Activated CD8-positive, alpha-beta T cell treated with anti-CD3 and anti-CD28 coated beads, Interleukin-2, amount 10 ng/mL, durations not matched to agents 7 days and 5 days (primary cell): ENCODE measurements at regions not wholly inside any gene's neighbourhood (a gene's known extent, or its start where the extent isn't known, plus 50 kb on each side); places are given as distances from the start of the nearest gene placed in this dataset.

Experiments
- ATAC-seq: fragments of 150-1000 bp; cut with Tn5 transposase; one replicate; pipeline ENCODE4 v1.10.0; 2021; ENCODE audit warnings: moderate library complexity
- CTCF ChIA-PET: fragments of 350-600 bp; sonication (Branson Sonifier 250); formaldehyde crosslinking; loops from one replicate; lab custom pipeline; 2021; ENCODE audit warnings: antibody characterized with exemption; lab: Charles Lee
- POLR2A ChIA-PET: fragments of 350-600 bp; sonication (Branson Sonifier 250); formaldehyde crosslinking; loops from one replicate; lab custom pipeline; 2021; ENCODE audit warnings: antibody characterized with exemption; lab: Charles Lee
- DNase-seq: peaks from one replicate; pipeline ENCODE4 v3.0.0-alpha.2; 2020
- H3K27ac Mint-ChIP-seq: one replicate; pipeline ENCODE4 v1.8.0; 2021; ENCODE audit warnings: mild to moderate bottlenecking, mixed read lengths
- H3K27me3 Mint-ChIP-seq: one replicate; pipeline ENCODE4 v1.8.0; 2021; ENCODE audit warnings: low read depth, mixed read lengths
- H3K36me3 Mint-ChIP-seq: one replicate; pipeline ENCODE4 v1.8.0; 2021; ENCODE audit warnings: low read depth, mixed read lengths
- H3K4me1 Mint-ChIP-seq: one replicate; pipeline ENCODE4 v1.8.0; 2021; ENCODE audit warnings: low read depth, mixed read lengths
- H3K4me3 Mint-ChIP-seq: one replicate; pipeline ENCODE4 v1.8.0; 2021; ENCODE audit warnings: mild to moderate bottlenecking, mixed read lengths
- H3K9me3 Mint-ChIP-seq: one replicate; pipeline ENCODE4 v1.8.0; 2022; ENCODE audit warnings: mixed read lengths; ENCODE audit not compliant: insufficient read depth

DNA sequence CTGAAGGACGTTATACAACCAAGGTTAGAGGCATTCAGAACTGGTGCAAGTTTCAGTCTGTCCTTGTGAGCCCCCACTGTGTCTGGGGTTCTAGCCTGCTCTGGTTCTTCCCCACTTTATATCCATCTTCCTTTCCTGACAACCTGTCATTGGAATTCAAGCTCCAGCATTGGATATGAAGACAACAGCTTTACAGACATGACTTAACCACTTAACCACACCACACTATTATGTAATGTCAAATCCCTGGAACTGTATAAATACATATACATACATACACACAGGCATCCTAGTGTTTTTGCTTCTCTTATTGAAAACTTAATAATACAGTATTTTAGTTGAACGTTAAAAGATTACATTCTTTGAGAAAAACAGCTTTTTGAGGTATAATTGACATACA lies 217.9 kb upstream of the SGK1 start:
- no peaks in the 10 kb centered on the region for H3K36me3 Mint-ChIP-seq
- no peaks in the 10 kb centered on the region for H3K9me3 Mint-ChIP-seq
- CTCF ChIA-PET, result no interaction called here
- DNase-seq (no peak), ATAC-seq (no peak)
- POLR2A ChIA-PET, result no interaction called here
- H3K4me3 Mint-ChIP-seq, result no peak overlapping the region
- H3K4me1 Mint-ChIP-seq, result peaks cover 31% of the 10 kb centered on the region
- H3K27me3 Mint-ChIP-seq, result no peaks in the 10 kb centered on the region
- no peak overlapping the region for H3K27ac Mint-ChIP-seq

DNA sequence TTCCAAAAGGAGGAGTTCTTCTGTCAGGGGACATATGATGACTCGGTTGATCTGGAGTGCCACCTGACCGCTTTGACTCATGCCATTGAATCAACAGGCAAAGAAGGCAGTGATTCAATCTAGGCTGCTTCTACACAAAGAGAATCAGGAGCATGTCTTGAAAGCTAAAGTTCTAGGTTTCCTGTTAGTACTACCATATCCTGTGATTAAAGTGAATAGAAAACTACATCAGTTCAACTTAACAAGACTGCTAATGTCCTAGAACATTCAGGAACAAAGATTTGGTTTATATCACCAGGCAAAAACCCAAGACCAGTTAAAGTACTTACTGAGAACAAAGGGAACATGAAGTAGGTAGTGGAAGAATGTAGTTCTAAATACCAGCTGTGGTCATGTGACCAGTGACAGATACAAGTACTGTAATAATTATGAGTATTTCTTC lies 216.8 kb upstream of the SGK1 start:
- ATAC-seq, result no peak
- DNase-seq, result no peak
- ChIA-PET POLR2A (no interaction called here), CTCF (no interaction called here)
- no peak overlapping the region for H3K4me3 Mint-ChIP-seq
- H3K36me3 Mint-ChIP-seq, result peaks cover 3% of the 10 kb centered on the region
- H3K27me3 Mint-ChIP-seq, result no peaks in the 10 kb centered on the region
- H3K4me1 Mint-ChIP-seq, result peaks cover 32% of the 10 kb centered on the region
- H3K9me3 Mint-ChIP-seq, result no peaks in the 10 kb centered on the region
- H3K27ac Mint-ChIP-seq, result no peak overlapping the region

DNA sequence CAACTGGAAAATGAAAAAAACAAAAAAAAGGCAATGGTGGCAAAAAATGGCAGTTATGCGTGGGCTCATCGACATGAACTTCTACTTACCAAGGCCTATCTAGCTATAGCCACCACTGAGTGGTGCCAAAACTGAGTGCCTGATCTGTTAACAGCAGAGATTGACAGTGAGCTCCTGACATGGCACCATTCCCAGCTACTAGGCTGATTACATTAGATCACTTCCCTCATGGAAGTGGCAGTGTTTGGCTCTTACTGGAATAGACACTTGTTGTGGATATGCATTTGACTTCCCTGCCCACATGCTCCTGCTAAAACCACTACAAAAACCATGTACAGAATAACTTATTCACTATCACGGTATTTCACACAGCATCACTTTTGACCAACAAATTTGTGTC lies 216.1 kb upstream of the SGK1 start:
- H3K4me1 Mint-ChIP-seq, result peaks cover 36% of the 10 kb centered on the region
- POLR2A ChIA-PET, result no interaction called here
- no peaks in the 10 kb centered on the region for H3K27me3 Mint-ChIP-seq
- ATAC-seq (no peak), DNase-seq (no peak)
- no peak overlapping the region for H3K27ac Mint-ChIP-seq
- no peaks in the 10 kb centered on the region for H3K9me3 Mint-ChIP-seq
- no peak overlapping the region for H3K4me3 Mint-ChIP-seq
- H3K36me3 Mint-ChIP-seq, result peaks cover 3% of the 10 kb centered on the region
- CTCF ChIA-PET, result no interaction called here

DNA sequence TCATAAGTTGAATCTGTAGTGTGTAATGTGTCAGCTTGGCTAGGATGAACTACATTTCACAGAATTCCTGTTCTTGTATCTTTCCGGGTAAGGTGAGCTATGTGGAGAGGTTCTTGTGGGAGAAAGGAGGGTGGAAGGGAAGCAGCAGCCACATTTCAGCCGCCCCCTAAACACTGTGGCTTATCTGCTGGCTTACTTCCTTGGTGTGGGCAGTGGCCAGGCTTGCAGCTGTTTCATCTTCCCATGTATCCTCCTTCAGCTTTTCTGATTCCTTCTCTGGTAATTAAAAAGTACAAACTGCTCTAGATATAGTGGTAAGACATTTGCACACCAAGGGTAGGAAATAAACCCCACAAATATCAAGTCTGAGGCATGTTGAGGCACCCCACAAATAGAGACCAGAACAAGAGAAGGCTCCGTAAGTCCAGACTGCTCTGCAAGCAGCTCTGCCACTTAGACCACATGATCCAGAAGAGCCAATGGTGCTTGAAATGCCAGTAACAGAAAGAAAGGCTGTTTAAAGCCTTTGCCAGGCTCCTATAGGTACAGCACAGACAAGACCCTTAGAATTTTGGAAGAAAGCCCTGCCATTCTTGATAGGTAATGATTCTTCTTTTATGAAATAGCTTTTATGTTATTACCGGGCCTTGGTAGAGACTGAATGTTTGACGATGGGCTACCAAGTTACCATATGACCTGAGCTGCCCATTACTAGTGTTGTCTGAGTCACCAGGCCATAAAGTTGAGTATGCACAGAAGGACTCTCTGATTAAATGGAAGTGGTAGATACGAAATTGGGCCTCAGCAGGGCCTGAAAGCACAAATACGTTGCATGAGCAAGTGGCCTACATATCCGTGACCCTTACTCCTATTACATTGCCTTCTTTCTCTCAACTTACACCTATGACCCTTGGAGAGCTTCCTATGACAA lies 215.0 kb upstream of the SGK1 start:
- no peak for DNase-seq

DNA sequence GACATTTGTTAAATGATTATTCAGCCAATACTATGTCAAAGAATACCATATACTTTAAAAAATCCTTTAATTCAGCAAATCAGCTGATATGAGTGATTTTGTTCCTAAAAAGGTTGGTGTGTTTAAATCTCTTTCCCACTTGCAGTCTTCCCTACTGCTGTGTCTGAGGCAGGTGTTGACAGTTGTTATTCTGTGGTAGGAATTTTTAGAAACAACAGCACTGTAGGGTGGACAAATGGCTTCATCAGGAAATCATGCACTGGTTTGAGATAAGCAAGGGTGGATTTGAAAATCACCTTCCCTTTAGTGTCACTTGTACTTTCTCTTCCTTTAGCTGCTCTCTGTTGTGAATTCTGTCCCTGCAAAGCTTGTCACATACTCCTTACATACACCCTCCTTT lies 213.7 kb upstream of the SGK1 start:
- H3K36me3 Mint-ChIP-seq, result peaks cover 3% of the 10 kb centered on the region
- no peak for ATAC-seq
- DNase-seq, result no peak
- no peaks in the 10 kb centered on the region for H3K27me3 Mint-ChIP-seq
- no peak overlapping the region for H3K27ac Mint-ChIP-seq
- H3K4me3 Mint-ChIP-seq, result no peak overlapping the region
- H3K9me3 Mint-ChIP-seq, result no peaks in the 10 kb centered on the region
- CTCF ChIA-PET, result no interaction called here
- POLR2A ChIA-PET, result interaction anchor here (1.1 kb wide), 1 partner anchor 11 kb away, joined by 3 read pairs; no protein-coding TSS in a partner anchor
- H3K4me1 Mint-ChIP-seq, result peaks cover 36% of the 10 kb centered on the region

More for the DNA sequence above, 215.0 kb upstream of the SGK1 start:
- no peak overlapping the region for H3K4me3 Mint-ChIP-seq
- no peaks in the 10 kb centered on the region for H3K9me3 Mint-ChIP-seq
- CTCF ChIA-PET, result interaction anchor here (1.3 kb wide), 1 partner anchor 16 kb away, joined by 3 read pairs; no protein-coding TSS in a partner anchor
- H3K27me3 Mint-ChIP-seq, result no peaks in the 10 kb centered on the region
- POLR2A ChIA-PET, result interaction anchor here (1.1 kb wide), 1 partner anchor 10 kb away, joined by 3 read pairs; no protein-coding TSS in a partner anchor
- peaks cover 36% of the 10 kb centered on the region for H3K4me1 Mint-ChIP-seq
- no peak for ATAC-seq
- H3K36me3 Mint-ChIP-seq, result peaks cover 3% of the 10 kb centered on the region
- no peak overlapping the region for H3K27ac Mint-ChIP-seq

DNA sequence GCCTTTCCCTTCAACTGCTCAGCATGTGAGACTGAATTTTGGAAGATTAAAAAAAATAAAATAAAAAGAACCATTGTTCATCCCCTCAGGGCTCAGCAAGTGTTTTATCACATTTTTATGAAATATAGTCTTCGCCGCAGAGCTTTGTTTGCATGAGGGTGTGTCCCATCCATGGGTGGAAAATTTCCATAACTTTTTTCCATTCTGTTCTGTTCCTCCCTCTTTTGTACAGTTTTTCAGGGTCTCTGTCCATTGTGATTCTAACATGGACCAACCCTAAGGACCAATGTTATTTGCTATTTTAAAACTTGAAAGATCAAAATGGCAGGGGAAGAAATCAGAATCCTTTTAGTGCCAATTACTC lies 213.3 kb upstream of the SGK1 start:
- Mint-ChIP-seq H3K4me1 (peaks cover 36% of the 10 kb centered on the region), H3K4me3 (no peak overlapping the region), H3K36me3 (peaks cover 3% of the 10 kb centered on the region), H3K9me3 (no peaks in the 10 kb centered on the region), H3K27me3 (no peaks in the 10 kb centered on the region), H3K27ac (no peak overlapping the region)
- no peak for DNase-seq
- ChIA-PET CTCF (no interaction called here), POLR2A (no interaction called here)
- no peak for ATAC-seq

DNA sequence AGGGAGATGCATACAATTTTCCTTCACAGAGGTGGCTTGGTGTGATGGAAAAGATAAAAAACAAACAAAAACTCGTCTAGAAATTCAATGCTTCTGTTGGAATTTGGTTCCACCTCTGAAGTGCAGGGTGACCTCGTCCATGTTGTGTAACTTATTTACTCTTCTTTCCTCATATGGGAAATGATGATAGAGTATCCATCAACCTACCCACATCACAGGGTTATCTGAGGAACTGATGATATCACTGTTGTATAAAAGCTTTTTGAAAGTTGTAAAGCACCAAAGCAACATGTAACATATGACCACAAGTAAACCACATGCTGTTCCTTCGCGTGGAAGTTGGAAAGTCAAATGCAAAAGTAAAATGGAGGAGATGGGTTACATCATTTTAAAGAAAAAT lies 212.0 kb upstream of the SGK1 start:
- peaks cover 3% of the 10 kb centered on the region for H3K36me3 Mint-ChIP-seq
- no peaks in the 10 kb centered on the region for H3K9me3 Mint-ChIP-seq
- DNase-seq (no peak), ATAC-seq (peak; percentile 57)
- ChIA-PET POLR2A (no interaction called here), CTCF (no interaction called here)
- peaks cover 36% of the 10 kb centered on the region for H3K4me1 Mint-ChIP-seq
- H3K27ac Mint-ChIP-seq, result no peak overlapping the region
- no peaks in the 10 kb centered on the region for H3K27me3 Mint-ChIP-seq
- H3K4me3 Mint-ChIP-seq, result no peak overlapping the region

DNA sequence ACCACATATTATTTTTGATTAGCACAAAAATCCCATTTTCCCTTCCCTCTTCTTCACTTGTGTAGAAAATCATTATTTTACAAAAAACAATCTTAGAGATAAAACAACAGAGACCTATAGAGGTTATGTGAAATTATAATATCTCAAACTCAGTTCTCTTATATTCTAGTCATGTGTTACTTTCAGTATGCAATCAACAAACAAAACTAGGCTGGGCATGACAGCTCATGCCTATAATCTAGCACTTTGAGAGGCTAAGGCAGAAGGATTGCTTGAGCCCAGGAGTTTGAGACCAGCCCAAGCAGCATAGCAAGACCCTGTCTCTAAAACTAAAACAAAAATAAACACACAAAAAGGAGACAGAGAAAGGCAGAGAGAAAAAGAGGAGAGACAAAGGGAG lies 211.4 kb upstream of the SGK1 start:
- Mint-ChIP-seq H3K4me1 (peaks cover 31% of the 10 kb centered on the region), H3K9me3 (no peaks in the 10 kb centered on the region), H3K36me3 (peaks cover 3% of the 10 kb centered on the region), H3K27me3 (no peaks in the 10 kb centered on the region), H3K4me3 (no peak overlapping the region), H3K27ac (no peak overlapping the region)
- ATAC-seq (no peak), DNase-seq (no peak)
- ChIA-PET POLR2A (no interaction called here), CTCF (no interaction called here)

DNA sequence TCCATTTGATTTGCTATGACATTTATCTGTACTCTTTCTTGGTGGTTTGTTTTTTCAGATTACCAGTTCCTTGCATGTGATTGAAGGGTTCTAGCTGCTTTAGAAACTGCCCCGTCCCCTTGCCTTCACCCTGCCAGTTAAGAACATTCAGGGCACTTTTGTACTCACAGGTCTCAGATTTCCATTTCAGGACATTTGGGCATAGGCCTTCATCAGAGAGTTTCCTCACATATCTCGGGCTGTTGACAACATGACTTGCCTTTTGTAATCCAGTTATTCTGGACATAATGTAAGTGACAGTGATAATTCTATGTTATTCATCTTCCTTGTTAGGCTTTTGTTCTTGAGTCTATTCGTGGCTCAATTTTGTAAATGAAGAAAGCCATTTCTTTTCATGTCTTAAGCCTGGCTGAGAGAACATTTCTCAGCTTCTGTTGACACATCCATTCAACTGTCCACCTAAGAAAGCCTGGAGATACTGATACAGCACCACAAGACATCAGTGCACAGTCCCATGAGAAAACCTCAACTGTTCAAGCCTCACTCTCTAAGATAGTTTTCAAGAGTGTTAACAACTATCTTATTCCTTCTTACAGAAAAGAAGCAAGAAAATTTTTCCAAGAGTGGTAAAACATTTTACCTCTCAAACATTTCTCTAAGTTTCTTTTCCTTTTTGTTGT lies 209.3 kb upstream of the SGK1 start:
- H3K27me3 Mint-ChIP-seq, result no peaks in the 10 kb centered on the region
- CTCF ChIA-PET, result no interaction called here
- H3K9me3 Mint-ChIP-seq, result no peaks in the 10 kb centered on the region
- H3K4me3 Mint-ChIP-seq, result no peak overlapping the region
- peaks cover 38% of the 10 kb centered on the region for H3K4me1 Mint-ChIP-seq
- ATAC-seq (no peak), DNase-seq (no peak)
- H3K27ac Mint-ChIP-seq, result no peak overlapping the region
- peaks cover 3% of the 10 kb centered on the region for H3K36me3 Mint-ChIP-seq
- POLR2A ChIA-PET, result no interaction called here

DNA sequence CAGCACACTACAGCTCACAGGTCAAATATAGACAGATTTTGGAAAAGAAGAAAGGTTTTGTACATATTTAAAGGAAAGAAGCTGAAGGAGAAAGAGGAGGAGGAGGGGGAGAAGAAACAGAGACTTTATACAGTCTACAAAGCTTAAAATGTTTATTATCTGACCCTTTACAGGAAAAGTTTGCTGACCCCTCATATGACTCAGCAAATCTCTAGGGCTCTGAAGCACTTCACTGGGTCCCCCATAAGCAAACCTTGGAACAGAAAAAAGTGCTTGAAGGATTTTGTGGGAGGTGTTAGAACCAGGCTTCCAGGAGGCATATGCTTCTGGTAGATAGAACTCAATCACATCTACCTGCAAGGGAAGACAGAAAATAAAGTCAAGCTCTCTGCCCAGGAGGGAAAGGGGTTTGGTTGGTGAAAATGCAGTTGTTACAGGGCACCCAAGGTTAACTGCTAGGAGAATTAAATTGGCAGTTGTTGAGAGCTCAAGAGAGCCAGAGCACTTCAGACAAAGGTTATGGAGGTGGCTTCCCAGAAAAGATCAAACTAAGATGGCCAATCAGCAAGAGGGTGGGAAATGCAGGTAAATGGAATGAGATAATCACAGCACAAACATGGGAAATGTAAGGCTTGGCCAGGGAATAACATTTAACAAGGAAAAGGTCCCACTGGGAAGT lies 207.4 kb upstream of the SGK1 start:
- no peak overlapping the region for H3K4me3 Mint-ChIP-seq
- POLR2A ChIA-PET, result no interaction called here
- H3K36me3 Mint-ChIP-seq, result peaks cover 4% of the 10 kb centered on the region
- no peaks in the 10 kb centered on the region for H3K9me3 Mint-ChIP-seq
- no peaks in the 10 kb centered on the region for H3K27me3 Mint-ChIP-seq
- H3K4me1 Mint-ChIP-seq, result peaks cover 31% of the 10 kb centered on the region
- no peak for ATAC-seq
- CTCF ChIA-PET, result interaction anchor here (1.7 kb wide), 1 partner anchor 352 kb away, joined by 4 read pairs; no protein-coding TSS in a partner anchor
- DNase-seq, result no peak
- H3K27ac Mint-ChIP-seq, result no peak overlapping the region

DNA sequence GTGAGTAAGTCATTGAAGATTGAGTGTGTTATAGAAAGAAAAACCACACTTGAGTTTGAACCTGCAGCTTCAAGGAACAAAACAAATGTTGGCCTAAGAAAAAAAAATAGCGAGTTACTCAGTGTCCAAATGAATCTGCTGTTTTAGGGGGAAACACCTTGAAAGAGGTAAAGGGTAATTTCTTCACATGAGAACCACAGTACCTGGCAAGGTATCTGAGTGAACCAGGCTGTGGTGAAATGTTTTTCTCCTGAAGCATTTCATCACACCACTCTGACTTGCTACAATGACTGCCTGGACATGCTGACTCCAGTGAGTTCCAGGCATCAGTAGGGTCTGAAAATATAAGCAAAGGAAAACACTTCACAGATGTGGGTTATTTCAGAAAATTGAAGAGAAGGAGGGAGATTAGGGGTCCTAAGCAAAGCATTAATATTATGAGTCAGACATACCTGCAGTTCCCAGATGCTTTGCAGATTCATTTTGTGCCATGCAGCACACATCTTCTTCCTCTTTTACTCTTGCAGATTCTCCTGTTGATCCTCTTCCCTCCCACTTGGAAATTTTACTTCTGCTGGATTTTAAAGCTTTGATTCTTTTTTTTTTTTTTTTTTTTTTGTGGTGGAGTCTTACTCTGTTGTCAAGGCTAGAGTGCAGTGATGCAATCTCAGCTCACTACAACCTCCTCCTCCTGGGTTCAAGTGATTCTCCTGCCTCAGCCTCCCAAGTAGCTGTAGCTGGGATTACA lies 206.2 kb upstream of the SGK1 start:
- CTCF ChIA-PET, result no interaction called here
- DNase-seq, result no peak
- Mint-ChIP-seq H3K36me3 (peaks cover 4% of the 10 kb centered on the region), H3K4me3 (no peak overlapping the region), H3K4me1 (peaks cover 30% of the 10 kb centered on the region), H3K9me3 (no peaks in the 10 kb centered on the region), H3K27ac (no peak overlapping the region), H3K27me3 (no peaks in the 10 kb centered on the region)
- POLR2A ChIA-PET, result interaction anchor here (0.6 kb wide), 2 partner anchors 69 to 244 kb away, joined by 3 read pairs; no protein-coding TSS in a partner anchor
- ATAC-seq, result no peak
